B cell (primary cell): ENCODE measurements at regions not wholly inside any gene's neighbourhood (a gene's known extent, or its start where the extent isn't known, plus 50 kb on each side); places are given as distances from the start of the nearest gene placed in this dataset.

Experiments used
- EZH2 ChIP-seq: IDR thresholded peaks from 2 replicates; pipeline ENCODE4 v1.6.1; 2012; ENCODE audit warnings: borderline replicate concordance, low read depth, mild to moderate bottlenecking, moderate library complexity, low read length; ENCODE audit not compliant: insufficient read depth, poor library complexity, severe bottlenecking
- TF ChIP-seq, protein P1 (sequence below): fragments of 200-600 bp; IDR thresholded peaks from one replicate; pipeline ENCODE4 v1.8.0; 2022; ENCODE audit warnings: antibody characterized with exemption, mild to moderate bottlenecking

DNA sequence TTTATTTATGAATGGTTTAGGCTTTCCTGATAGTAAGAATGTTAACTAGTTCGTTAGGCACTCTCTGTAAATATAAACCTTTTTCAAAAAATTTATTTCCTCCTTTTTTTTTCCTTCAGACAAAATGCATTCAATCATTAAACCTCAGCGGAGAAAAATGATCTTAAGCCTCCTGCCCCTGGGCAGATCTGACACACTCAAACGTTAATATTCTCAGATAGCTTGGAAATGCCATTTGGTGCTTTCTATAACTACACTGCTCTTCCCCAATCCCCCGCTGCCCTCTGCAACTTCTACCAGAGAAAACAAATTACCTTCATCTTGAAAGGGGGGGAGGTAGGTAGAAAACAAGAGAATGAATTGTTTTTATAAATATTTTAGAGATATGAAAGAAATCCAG is 521.2 kb downstream of the MED13L start:
- TF ChIP-seq, protein P1, sequence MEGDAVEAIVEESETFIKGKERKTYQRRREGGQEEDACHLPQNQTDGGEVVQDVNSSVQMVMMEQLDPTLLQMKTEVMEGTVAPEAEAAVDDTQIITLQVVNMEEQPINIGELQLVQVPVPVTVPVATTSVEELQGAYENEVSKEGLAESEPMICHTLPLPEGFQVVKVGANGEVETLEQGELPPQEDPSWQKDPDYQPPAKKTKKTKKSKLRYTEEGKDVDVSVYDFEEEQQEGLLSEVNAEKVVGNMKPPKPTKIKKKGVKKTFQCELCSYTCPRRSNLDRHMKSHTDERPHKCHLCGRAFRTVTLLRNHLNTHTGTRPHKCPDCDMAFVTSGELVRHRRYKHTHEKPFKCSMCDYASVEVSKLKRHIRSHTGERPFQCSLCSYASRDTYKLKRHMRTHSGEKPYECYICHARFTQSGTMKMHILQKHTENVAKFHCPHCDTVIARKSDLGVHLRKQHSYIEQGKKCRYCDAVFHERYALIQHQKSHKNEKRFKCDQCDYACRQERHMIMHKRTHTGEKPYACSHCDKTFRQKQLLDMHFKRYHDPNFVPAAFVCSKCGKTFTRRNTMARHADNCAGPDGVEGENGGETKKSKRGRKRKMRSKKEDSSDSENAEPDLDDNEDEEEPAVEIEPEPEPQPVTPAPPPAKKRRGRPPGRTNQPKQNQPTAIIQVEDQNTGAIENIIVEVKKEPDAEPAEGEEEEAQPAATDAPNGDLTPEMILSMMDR: no peak
- no peak for TF ChIP-seq EZH2
